Posterior cingulate gyrus (tissue), 11 donors: ENCODE measurements at regions not wholly inside any gene's neighbourhood (a gene's known extent, or its start where the extent isn't known, plus 50 kb on each side); places are given as distances from the start of the nearest gene placed in this dataset.

Experiments
- DNase-seq, 10 donors: peaks; one replicate each; pipeline versions ENCODE4 v3.0.0 to v3.0.0-alpha.2; 2020 to 2021; ENCODE audit warnings: mixed read lengths in 3 of 10
- intact Hi-C: fragments of 100-400 bp; cut with DNase I; formaldehyde crosslinking; loops from one replicate; pipeline ENCODE4 v1.15.1; 2023

DNA sequence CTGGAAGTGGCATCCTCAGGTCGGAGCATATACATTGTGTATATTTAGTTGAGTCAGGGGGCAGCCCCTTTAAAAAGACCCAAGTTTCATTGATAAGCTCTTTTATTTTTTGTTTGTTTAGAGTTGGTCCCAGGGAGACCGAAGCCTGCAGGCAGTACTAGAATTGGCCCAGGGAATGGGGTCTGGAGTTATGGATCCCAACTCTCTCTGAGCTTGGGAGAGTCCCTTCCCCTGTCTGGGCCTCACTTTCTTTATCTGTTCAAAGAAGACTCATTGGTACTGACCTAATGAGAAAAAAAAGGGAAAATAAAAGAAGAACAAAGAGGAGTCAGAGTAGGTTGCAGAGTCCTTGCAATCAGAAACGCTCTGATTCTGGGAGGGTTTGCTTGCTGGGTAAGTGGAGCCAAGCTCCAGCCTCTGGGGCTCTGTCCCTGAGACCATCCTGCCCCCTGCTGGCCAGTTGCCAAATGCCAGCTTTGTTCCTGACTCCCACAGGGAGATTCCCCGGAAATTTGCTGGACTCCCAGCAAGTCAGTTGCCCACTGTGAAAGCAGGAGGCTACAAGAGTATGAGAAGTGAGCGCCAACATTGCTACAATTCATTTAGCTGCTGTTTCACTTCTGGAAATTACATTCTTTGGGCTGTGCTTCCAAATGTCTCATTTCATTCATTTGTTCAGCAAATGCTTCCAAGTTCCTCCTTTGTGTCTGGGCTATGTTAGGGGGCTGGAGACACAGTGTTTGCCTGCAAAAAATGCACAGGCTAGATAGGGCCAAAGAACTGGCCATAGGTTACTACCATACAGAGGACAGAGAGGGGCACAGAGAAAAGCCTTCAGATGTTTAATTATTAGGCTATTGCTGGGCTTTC, 156.2 kb downstream of the MELK start:
- peak in 9 of 10 donors; percentile 21 to 92 (median 62) for DNase-seq
- intact Hi-C loops, result loop anchor here (10.0 kb wide), 1 partner anchor 94 kb away; no protein-coding TSS in a partner anchor

DNA sequence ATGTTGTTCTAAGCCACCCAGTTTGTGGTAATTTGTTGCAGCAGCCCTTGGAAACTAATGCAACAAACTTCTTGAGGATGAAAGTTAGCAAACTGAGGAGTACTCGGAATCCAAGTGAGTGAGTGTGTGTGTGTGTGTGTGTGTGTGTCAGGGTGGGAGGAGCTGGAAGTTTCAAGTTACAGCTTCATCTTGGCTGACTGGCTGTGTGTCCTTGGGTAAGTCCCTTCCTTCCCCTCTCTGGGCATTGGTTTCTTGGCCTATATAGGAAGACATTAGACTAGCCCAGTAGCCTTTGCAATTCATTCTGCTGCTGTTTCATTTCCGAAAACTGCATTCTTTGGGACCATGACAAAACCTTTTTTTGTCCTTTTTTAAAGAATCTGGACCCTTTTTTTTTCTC, 157.2 kb downstream of the MELK start:
- DNase-seq, result no peak
- intact Hi-C loops, result loop anchor here (10.0 kb wide), 1 partner anchor 95 kb away; no protein-coding TSS in a partner anchor

DNA sequence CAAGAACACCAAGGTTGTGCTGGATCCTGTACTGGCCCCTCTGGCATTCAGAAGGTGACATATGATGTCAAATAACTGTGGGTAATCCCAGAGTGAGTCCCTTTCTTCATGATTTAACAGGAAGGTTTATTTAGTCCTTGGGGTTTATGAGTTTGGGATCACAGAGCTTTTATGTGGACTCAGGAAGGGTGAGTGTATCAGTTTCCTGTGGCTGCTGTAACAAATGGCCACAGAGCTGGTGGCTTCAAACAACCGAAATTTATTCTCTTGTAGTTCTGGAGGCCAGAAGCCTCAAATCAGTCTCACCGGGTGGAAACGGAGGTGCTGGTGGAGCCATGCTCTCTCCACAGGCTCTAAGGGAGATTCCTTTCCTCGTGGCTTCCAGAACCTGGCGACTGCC, 157.7 kb downstream of the MELK start:
- DNase-seq, result no peak
- intact Hi-C loops, result no loop called here

DNA sequence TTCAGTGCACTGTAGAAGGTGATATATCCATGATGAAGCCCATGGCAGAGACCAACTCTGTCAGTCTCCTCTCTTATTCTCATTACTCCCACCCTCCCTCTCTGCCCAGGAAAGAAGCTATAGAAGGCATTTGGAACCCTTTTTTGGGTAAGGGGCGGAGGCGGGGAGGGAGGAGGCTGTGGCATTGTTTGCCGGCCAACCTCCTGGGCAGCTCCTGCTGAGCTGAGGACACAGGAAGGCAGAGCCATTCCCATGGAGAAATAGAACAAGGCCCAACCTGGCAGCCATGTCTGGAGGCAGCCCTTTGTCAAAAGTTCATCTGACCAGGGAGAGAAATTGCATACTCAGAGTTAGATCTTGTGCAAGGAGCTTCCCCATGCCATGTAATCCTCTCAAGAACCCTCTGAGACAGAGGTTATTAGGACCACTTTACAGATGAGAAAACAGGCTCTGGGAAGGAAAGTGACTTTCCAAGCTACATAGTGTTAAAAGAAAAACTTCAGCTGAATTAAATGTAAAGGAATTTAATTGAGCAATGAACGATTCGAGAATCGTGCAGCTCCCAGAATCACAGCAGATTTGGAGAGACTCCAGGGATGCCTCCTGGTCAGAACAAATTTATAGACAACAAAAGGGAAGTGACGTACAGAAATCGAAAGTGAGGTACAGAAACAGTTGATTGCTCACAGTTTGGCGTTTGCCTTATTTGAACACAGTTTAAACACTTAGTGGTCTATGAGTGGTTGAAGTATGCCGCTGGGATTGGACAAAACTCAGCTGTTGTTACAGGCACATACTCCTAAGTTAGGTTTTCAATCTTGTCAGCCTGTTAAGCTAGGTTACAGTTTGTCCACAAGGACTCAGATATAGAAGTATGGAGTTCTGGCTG, 158.6 kb downstream of the MELK start:
- DNase-seq, result no peak
- intact Hi-C loops, result no loop called here

DNA sequence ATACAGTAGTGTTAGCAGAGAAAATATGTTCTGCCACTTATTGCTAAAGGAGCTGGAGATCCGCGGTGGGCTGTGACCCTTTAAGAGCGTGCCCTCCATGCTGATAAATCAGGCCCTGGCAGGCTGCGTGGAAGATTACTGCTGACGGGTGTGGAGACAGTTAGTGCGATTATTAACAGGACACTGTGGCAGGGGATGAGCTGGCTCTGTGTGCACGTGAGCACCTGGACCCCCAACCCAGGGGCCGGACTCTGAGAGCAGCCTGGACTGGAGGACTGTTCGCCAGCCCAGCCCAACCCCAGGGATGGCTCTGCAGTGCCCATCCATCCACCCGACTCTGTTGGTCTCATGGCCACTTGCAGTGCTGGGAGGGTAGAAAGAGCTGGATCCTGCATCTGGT, 162.0 kb downstream of the MELK start:
- intact Hi-C loops, result no loop called here
- no peak for DNase-seq

DNA sequence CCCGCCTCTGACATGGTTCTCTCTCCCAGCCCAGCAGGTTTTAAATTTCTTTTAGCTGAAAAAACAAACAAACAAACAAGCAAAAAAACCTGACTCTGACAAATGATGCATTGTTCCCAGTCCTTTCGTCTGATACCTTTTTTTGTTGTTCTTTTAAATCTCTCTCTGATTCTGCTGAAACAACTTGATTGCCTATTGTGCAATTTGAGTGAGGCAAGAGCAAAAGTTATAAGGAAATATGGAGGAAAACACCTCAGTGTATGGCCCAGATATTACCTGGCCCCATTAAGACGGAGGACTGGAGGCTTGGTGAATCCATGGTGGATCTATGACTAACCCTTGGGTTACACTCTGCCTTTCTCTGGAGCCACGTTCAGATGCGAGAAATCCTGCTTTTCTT, 164.0 kb downstream of the MELK start:
- intact Hi-C loops, result no loop called here
- DNase-seq, result no peak

GRCh38 chr9:36738318-36738976, 165.8 kb downstream of the MELK start:
- intact Hi-C loops, result no loop called here
- DNase-seq, result peak in 1 of 10 donors; percentile 52

DNA sequence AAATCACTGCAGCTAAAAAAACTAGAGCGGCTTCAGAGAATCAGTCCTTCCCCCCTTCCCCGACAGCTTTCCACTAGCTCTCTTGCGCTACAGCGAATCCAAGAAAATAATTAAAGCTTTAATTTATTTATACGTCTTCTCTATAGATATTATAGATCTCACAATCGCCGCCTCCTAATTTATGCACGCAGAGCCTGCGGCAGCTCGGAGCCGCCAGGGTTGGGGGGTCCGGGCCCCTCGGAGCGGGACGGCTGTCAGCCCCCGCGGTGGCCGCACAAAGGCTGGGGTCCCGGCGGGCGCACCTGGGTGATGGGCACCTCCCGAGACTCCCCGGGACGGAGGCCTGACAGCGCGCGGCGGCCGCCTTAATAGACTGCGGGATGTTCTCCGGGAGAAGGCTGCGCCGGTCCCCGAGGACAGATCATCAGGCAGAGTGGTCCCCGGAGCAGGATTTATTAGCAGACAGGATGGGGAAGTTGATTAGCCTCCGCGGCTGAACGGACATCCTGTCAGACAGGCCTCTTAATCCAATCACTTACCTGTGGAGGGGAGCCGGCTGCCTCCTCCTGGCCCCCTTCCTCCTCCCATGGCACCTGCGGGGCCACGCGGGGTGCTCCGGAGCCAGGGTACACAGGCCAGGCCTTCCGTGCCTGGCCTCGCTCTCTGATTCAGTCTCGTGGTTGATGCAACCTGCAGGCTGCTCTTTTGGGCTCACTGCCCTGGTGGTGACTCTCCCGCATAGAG, 166.8 kb downstream of the MELK start:
- DNase-seq, result peak in 1 of 10 donors; percentile 69
- intact Hi-C loops, result loop anchor here (10.0 kb wide), 1 partner anchor 365 kb away; no protein-coding TSS in a partner anchor

GRCh38 chr9:36742264-36742663, 169.6 kb downstream of the MELK start:
- peak in 1 of 10 donors; percentile 16 for DNase-seq
- intact Hi-C loops, result loop anchor here (10.0 kb wide), 1 partner anchor 367 kb away; no protein-coding TSS in a partner anchor

- intact Hi-C loops, result loop anchor here (10.0 kb wide), 1 partner anchor 370 kb away; no protein-coding TSS in a partner anchor
- DNase-seq, result peak in 1 of 10 donors; percentile 52
Observed at GRCh38 chr9:36744678-36745077, 172.0 kb downstream of the MELK start.

GRCh38 chr9:36745977-36746376, 173.3 kb downstream of the MELK start:
- intact Hi-C loops, result loop anchor here (10.0 kb wide), 1 partner anchor 371 kb away; no protein-coding TSS in a partner anchor
- DNase-seq, result peak in 1 of 10 donors; percentile 63

GRCh38 chr9:36746415-36746814, 173.7 kb downstream of the MELK start:
- no peak for DNase-seq
- intact Hi-C loops, result loop anchor here (10.0 kb wide), 1 partner anchor 372 kb away; no protein-coding TSS in a partner anchor

GRCh38 chr9:36748322-36748899, 175.7 kb downstream of the MELK start:
- intact Hi-C loops, result loop anchor here (10.0 kb wide), 1 partner anchor 374 kb away; no protein-coding TSS in a partner anchor
- DNase-seq, result peak in 1 of 10 donors; percentile 60

DNA sequence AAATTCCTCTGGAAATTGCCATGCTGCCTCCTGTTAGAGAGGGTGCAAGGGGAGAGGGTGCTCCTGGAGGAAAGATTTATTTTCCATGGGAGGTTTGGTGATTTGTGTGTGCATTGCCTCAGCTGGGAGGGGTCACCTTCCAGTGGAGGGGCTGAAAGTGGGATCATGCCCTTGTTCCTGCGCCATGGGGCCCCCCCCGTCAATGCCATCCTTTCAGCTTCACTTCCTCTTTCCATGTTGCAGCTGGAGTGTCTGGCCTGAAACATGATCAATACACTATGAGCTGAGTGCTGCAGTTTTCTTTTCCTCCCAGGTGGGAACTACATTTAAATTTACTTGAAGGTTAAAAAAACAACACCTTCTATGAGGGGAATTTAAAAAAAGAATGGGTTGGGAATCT, 176.8 kb downstream of the MELK start:
- intact Hi-C loops, result loop anchor here (10.0 kb wide), 1 partner anchor 375 kb away; no protein-coding TSS in a partner anchor
- peak in 1 of 10 donors; percentile 52 for DNase-seq

DNA sequence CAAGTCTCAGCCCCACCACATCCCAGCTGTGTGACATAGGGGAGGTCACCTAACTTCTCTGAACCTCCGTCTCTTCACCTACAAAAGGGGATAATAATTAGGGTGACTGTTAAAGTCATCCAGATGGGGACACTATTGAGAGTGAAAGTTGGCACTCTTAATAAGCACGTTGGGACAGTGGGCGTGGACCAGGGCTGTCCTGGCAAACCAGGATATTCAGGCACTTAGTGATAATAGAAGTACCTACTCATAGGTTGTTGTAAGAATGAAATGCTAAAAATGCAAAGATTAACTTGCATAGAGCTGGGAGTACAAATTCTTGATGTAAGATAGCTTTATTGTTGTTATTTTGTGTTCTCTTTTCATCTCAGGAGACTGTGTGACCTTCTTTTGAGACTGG, 177.9 kb downstream of the MELK start:
- DNase-seq, result peak in 1 of 10 donors; percentile 26
- intact Hi-C loops, result no loop called here

DNA sequence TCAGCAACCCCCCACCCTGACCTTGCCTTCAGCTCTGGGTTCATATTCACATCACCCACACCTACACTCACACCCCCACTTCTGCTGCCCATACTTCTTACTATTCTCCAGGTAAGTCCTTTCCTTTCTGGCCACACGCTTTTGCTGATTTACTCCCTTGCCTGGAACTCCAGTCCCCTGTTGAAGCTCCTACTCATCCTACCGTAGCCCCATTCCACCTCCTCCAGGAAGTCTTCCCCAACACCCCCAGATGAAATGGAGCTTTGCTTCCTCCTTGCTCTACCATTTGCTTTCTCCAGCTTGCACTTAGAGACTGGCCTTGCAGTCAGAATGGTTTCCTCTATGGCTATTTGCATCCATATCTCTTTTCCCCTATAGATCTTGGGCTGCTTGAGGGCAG, 182.3 kb downstream of the MELK start:
- intact Hi-C loops, result no loop called here
- peak in 1 of 10 donors; percentile 9 for DNase-seq

DNA sequence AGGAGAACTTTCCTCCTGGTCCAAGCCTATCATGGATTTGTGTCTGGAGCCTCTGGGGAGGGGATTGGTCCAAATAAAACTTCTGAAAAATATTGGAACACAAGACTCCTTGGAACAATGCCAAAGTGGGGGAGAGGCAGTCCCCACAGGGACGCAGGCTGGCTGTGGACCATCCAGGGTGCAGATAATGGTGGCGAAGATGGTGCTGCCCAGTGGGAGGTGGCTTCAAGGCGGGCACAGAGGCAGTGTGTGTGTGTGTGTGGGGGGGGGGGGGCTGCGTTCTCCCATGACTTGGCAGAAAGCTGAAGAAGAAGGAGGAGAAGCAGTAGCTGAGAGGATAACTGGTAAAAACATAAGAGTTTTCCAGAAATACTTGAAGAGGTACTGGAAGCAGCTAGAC, 186.4 kb downstream of the MELK start:
- no peak for DNase-seq
- intact Hi-C loops, result no loop called here

- DNase-seq, result peak in 1 of 10 donors; percentile 42
- intact Hi-C loops, result no loop called here
Observed at GRCh38 chr9:36759976-36760375, 187.3 kb downstream of the MELK start.
